ENCODE measurements at regions not wholly inside any gene's neighbourhood (a gene's known extent, or its start where the extent isn't known, plus 50 kb on each side); places are given as distances from the start of the nearest gene placed in this dataset.
A peak's percentile ranks its signal among the peaks of the same experiment; 100 is the strongest.

- H3K9me3 Mint-ChIP-seq, result peaks cover 3% of the 10 kb centered on the region
- H3K27me3 Mint-ChIP-seq (ENCODE audit: low read depth), result no peaks in the 10 kb centered on the region
- H3K27ac Mint-ChIP-seq, result no peak overlapping the region
- H3K36me3 Mint-ChIP-seq (ENCODE audit: low read depth), result no peaks in the 10 kb centered on the region
- H3K4me1 Mint-ChIP-seq, result no peaks in the 10 kb centered on the region
- no peak overlapping the region for H3K4me3 Mint-ChIP-seq
- no peak for TF ChIP-seq CTCF (IDR thresholded peaks at IDR 0.05; ENCODE audit: unreplicated experiment in 3 of 3)
Observed at GRCh38 chr6:139635401-139636130, 261.1 kb upstream of the CITED2 start.

- H3K27ac Mint-ChIP-seq, result no peak overlapping the region
- peaks cover 7% of the 10 kb centered on the region for H3K4me1 Mint-ChIP-seq
- no peaks in the 10 kb centered on the region for H3K27me3 Mint-ChIP-seq (ENCODE audit: low read depth)
- no peak for TF ChIP-seq CTCF (IDR thresholded peaks at IDR 0.05; ENCODE audit: unreplicated experiment in 3 of 3)
- peaks cover 9% of the 10 kb centered on the region for H3K9me3 Mint-ChIP-seq
- H3K36me3 Mint-ChIP-seq (ENCODE audit: low read depth), result peaks cover 3% of the 10 kb centered on the region
- H3K4me3 Mint-ChIP-seq, result no peak overlapping the region
Observed at GRCh38 chr6:139632840-139633239, 258.4 kb upstream of the CITED2 start.

GRCh38 chr6:139628270-139628669, 253.8 kb upstream of the CITED2 start:
- Mint-ChIP-seq H3K4me3 (no peak overlapping the region), H3K27me3 (ENCODE audit: low read depth) (no peaks in the 10 kb centered on the region), H3K9me3 (peaks cover 9% of the 10 kb centered on the region), H3K36me3 (ENCODE audit: low read depth) (peaks cover 3% of the 10 kb centered on the region), H3K4me1 (peaks cover 31% of the 10 kb centered on the region), H3K27ac (peak overlapping the region in 2 of 3 experiments; percentile 40 to 62)
- TF ChIP-seq CTCF (IDR thresholded peaks at IDR 0.05; ENCODE audit: unreplicated experiment in 3 of 3), result no peak

GRCh38 chr6:139627091-139627490, 252.6 kb upstream of the CITED2 start:
- TF ChIP-seq CTCF (IDR thresholded peaks at IDR 0.05; ENCODE audit: unreplicated experiment in 3 of 3), result no peak
- peaks cover 35% of the 10 kb centered on the region for H3K4me1 Mint-ChIP-seq
- no peak overlapping the region for H3K4me3 Mint-ChIP-seq
- H3K27me3 Mint-ChIP-seq (ENCODE audit: low read depth), result no peaks in the 10 kb centered on the region
- H3K36me3 Mint-ChIP-seq (ENCODE audit: low read depth), result peaks cover 3% of the 10 kb centered on the region
- peaks cover 9% of the 10 kb centered on the region for H3K9me3 Mint-ChIP-seq
- peak overlapping the region in 2 of 3 experiments; percentile 62 to 72 for H3K27ac Mint-ChIP-seq

- Mint-ChIP-seq H3K36me3 (ENCODE audit: low read depth) (peaks cover 3% of the 10 kb centered on the region), H3K27me3 (ENCODE audit: low read depth) (no peaks in the 10 kb centered on the region), H3K27ac (peak overlapping the region; percentile 24 to 72 (median 32)), H3K4me1 (peaks cover 35% of the 10 kb centered on the region), H3K4me3 (no peak overlapping the region), H3K9me3 (peaks cover 7% of the 10 kb centered on the region)
- TF ChIP-seq CTCF (IDR thresholded peaks at IDR 0.05; ENCODE audit: unreplicated experiment in 3 of 3), result no peak
Observed at GRCh38 chr6:139625998-139626975, 251.8 kb upstream of the CITED2 start.

Measured in nephron (organoid).